Bone marrow (tissue), 2 donors: ENCODE measurements at regions not wholly inside any gene's neighbourhood (a gene's known extent, or its start where the extent isn't known, plus 50 kb on each side); places are given as distances from the start of the nearest gene placed in this dataset.

ENCODE experiments used
- DNase-seq, 2 donors: peaks; one replicate each; lab custom pipeline; 2025; lab: John Stamatoyannopoulos, UW

DNA sequence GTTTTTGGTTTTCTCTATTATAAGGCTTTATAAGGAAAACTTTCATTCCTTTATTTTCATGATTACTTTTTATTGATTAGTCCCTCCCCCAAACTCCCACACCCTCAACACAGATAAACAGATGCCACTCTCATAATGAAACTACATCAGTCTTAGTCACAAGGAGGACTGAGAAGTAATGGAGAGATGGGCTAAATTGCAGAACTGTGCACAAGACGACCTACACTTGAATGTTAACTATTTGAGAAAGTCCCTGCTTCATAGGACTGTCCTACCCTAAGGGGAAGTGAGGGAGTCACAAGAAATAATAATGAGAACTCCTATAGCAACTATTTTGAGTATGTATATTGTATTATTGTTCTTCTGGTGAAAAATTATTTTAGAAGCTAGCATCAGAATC is 360.8 kb downstream of the RBM43 start:
- DNase-seq, result no peak

- DNase-seq, result no peak
Measured at GRCh38 chr2:150895968-150896367, 365.7 kb downstream of the RBM43 start.

DNA sequence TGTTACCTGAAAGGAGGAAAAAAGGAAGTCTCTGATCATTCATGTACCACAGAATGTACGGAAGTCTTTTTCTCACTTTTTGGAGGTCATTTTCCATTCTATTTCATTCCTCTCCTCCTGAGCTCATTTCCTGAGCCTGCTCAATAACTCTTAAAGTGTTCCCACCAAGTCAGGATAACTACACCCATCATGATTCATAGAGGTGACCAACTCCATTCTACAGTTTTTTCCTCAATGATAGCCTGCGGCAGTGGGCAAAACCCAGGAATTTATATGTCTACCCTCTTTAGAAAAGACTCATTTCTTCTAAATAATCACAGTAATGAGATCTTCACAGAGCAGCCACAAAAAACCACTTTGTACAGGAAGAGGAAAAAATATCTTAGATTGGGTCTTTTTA is 372.5 kb downstream of the RBM43 start:
- no peak for DNase-seq

- no peak for DNase-seq
Measured at GRCh38 chr2:150888337-150888736, 373.3 kb downstream of the RBM43 start.

DNA sequence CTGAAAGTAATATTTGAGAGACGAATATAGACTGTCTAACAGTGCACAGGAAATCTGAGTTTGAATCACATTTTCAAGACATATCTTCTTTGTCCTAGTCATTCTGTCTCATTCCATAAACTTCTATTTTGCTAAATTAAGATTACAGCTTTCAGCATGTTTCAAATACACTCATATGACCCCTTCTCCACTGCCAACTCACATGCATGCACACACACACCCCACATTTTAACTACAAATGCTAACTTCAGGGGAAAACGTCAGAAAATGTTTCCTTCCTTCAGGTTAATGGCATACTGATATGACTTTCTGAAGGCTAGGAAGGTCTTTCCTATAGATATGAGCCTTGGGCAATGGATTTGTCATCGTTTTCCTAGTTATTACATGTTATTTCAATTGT is 373.7 kb downstream of the RBM43 start:
- no peak for DNase-seq

GRCh38 chr2:150885774-150886386 is 375.8 kb downstream of the RBM43 start:
- DNase-seq, result no peak

- DNase-seq, result no peak
Measured at GRCh38 chr2:150885236-150885635, 376.4 kb downstream of the RBM43 start.

DNA sequence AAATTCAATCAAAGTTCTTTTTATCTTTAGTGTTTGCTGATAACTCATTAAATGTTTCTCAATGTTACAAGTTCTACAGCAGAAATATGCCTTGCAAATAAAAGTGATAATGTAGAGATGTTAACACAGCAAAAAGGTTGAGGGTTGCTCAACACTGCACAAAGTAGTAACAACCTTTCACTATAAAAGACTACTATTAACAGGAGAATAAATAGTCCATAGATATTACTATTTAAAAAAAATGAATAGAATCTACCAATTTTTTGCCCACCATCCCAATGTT is 378.1 kb downstream of the RBM43 start:
- no peak for DNase-seq

- no peak for DNase-seq
Measured at GRCh38 chr2:150882751-150883612, 378.7 kb downstream of the RBM43 start.

DNA sequence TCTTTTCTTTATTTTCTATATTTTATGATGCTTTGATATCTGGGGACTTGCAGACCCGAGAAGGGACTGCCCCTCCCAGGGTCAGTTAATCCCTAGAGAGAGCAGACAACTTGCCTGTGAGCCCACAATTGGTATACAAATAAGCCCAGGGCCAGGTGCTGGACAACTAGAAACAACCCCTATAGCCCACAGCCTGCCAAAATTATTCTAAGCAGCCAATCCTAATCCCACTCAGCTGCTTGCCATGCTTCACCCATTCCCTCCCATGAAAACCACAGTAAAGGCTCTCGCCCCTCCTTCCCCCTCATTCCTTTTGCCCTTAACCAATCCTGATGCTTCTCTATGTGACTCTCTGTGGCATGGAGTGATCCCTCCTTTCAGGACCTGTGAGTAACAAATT is 380.7 kb downstream of the RBM43 start:
- DNase-seq, result no peak

GRCh38 chr2:150878356-150878755 is 383.3 kb downstream of the RBM43 start:
- no peak for DNase-seq

- no peak for DNase-seq
Measured at GRCh38 chr2:150876251-150876950, 385.3 kb downstream of the RBM43 start.

- DNase-seq, result no peak
Measured at GRCh38 chr2:150873396-150873772, 385.9 kb upstream of the RND3 start.

DNA sequence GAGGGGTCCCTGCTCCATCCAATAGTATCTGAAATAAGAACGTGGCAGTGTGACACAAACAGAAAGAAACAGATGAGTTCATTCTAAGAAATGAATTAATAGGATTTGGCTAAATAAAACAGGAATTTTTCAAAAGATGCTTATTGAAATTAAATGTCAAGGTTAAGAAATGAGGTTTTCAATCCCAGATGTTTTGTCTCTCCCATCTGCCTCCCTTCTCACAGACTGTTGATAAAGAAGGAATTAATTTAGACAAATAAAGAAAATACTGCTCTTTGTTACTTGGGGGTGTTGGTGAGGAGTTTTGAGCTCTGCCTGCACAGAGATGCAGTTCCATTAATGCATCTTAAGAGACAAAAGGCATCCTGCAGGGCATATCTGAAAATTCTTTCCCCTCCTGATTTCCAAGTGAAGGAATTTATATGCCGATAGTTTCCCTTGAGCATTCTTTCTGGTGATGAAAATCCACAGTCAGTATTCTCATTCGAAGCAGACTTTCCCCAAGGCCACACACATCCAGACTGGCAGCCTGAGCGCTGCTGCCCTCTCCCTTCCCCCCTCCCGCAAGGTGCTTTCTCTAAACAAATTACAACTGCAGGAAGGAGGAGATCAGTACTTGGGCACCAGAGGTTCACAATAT is 385.4 kb upstream of the RND3 start:
- no peak for DNase-seq

GRCh38 chr2:150866431-150866830 is 379.0 kb upstream of the RND3 start:
- DNase-seq, result no peak

GRCh38 chr2:150863691-150864090 is 376.2 kb upstream of the RND3 start:
- no peak for DNase-seq

GRCh38 chr2:150860301-150860700 is 372.8 kb upstream of the RND3 start:
- DNase-seq, result no peak

GRCh38 chr2:150859877-150860276 is 372.4 kb upstream of the RND3 start:
- no peak for DNase-seq

- no peak for DNase-seq
Measured at GRCh38 chr2:150859162-150859561, 371.7 kb upstream of the RND3 start.

DNA sequence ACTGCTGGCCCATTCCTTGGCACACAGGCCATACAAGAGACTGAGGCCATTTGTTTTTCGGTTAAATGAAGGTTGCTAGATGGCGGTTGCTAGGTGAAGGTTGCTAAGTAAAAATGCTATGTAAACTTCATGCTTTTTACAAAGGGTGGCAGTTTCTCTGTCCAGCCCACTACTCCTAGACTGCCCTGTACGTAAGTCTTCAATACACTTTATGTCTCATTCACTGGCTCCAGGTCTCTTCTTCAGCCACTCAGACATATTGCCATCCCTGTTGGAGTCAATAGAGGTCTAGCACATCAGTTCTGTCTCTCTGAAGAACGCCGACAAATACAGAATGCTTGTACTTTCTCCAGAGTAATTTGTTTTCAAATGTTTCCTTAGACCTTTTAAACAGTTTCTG is 370.9 kb upstream of the RND3 start:
- no peak for DNase-seq

DNA sequence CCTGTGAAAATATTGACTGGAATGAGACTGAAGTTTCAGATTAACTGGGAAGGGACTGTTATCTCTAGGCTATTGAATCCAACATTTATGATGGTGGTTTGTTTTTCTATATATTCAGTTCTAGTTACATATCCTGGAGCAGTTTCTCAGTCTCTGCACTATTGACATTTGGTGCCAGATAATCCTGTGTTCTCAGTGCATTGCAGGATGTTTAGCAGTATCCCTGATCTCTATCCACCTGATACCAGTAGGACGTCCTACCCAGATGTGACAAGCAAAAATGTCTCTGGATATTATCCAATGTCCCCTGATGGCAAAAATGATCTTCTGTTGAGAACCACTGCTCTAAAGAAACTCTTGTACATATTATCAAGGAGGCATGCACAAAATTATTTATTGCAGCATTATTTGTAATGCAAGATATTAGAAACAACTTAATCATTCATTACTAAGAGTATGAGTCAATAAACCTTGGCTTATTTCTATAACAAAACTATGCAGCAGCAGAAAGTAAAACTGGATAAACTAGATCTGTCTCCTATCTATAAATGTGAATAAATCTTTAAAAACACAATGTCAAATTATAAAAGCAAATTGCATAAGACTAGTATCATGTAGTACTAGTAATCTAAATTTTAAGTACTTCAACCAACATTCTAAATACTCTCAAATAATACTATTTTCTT is 369.3 kb upstream of the RND3 start:
- no peak for DNase-seq

GRCh38 chr2:150853263-150853662 is 365.8 kb upstream of the RND3 start:
- DNase-seq, result no peak
